SU-DHL-6 (cell line): ENCODE measurements at regions not wholly inside any gene's neighbourhood (a gene's known extent, or its start where the extent isn't known, plus 50 kb on each side); places are given as distances from the start of the nearest gene placed in this dataset.

ENCODE experiments used
- H2AFZ ChIP-seq: fragments of 200-600 bp; sonication (generic); 2 replicates; pipeline ENCODE4 v1.6.1; 2014; ENCODE audit warnings: low read depth, mild to moderate bottlenecking, moderate library complexity, mixed read lengths, antibody characterized with exemption, low read length; ENCODE audit not compliant: severe bottlenecking
- H3F3A ChIP-seq: fragments of 200-600 bp; shearing (Covaris generic); 2 replicates; pipeline ENCODE4 v1.6.0; 2016; ENCODE audit warnings: antibody characterized with exemption, mild to moderate bottlenecking; ENCODE audit not compliant: insufficient read depth
- H3K27ac ChIP-seq: fragments of 200-600 bp; sonication (generic); 2 replicates; pipeline ENCODE4 v1.5.1; 2016; ENCODE audit warnings: low read depth, mild to moderate bottlenecking, low read length, moderate library complexity, mixed read lengths
- H3K27me3 ChIP-seq: fragments of 200-600 bp; sonication (generic), shearing (Covaris generic); 2 replicates; pipeline ENCODE4 v1.6.0; 2014; ENCODE audit warnings: mild to moderate bottlenecking, low read length
- H3K36me3 ChIP-seq: fragments of 200-600 bp; sonication (generic); 2 replicates; pipeline ENCODE4 v1.6.1; 2014; ENCODE audit warnings: mild to moderate bottlenecking, low read length, mixed read lengths
- H3K4me2 ChIP-seq: fragments of 300-600, 200-600 bp; shearing (Covaris generic), sonication (generic); 2 replicates; pipeline ENCODE4 v1.6.0; 2014; ENCODE audit warnings: low read length, low read depth, mild to moderate bottlenecking; ENCODE audit not compliant: poor library complexity, severe bottlenecking
- H3K4me3 ChIP-seq: fragments of 200-600 bp; sonication (generic); 2 replicates; pipeline ENCODE4 v1.5.1; 2014; ENCODE audit warnings: antibody characterized with exemption, low read length, mild to moderate bottlenecking, mixed read lengths; ENCODE audit not compliant: insufficient read depth, poor library complexity, severe bottlenecking
- H3K79me2 ChIP-seq: fragments of 200-600 bp; sonication (generic); 2 replicates; pipeline ENCODE4 v1.6.1; 2014; ENCODE audit warnings: mild to moderate bottlenecking, low read length, moderate library complexity; ENCODE audit not compliant: insufficient read depth
- H3K9ac ChIP-seq: fragments of 200-600 bp; sonication (generic); 2 replicates; pipeline ENCODE4 v1.7.0; 2014; ENCODE audit warnings: mild to moderate bottlenecking, low read length
- H3K9me2 ChIP-seq: fragments of 200-600 bp; sonication (generic); replicated peaks from 2 replicates; pipeline ENCODE4 v1.6.1; 2014; ENCODE audit warnings: low read length; ENCODE audit not compliant: insufficient read depth
- H3K9me3 ChIP-seq: fragments of 200-600 bp; sonication (generic); 2 replicates; pipeline ENCODE4 v1.6.1; 2014; ENCODE audit warnings: low read length, mixed read lengths; ENCODE audit not compliant: insufficient read depth
- H4K20me1 ChIP-seq: fragments of 200-600 bp; sonication (generic); 2 replicates; pipeline ENCODE4 v1.6.1; 2014; ENCODE audit warnings: low read depth, mild to moderate bottlenecking, antibody characterized with exemption, low read length, moderate library complexity, mixed read lengths
- EZH2phosphoT487 ChIP-seq: fragments of 200-600 bp; sonication (generic), shearing (Covaris generic); conservative IDR thresholded peaks from 2 replicates; pipeline ENCODE4 v1.6.1; 2018; ENCODE audit warnings: mild to moderate bottlenecking, antibody characterized with exemption, low read length, moderate library complexity, mixed read lengths
- TF ChIP-seq, protein P1 (sequence below): fragments of 200-600 bp; sonication (generic); IDR thresholded peaks from one replicate; pipeline ENCODE4 v1.5.1; 2017; ENCODE audit warnings: antibody characterized with exemption, mild to moderate bottlenecking, low read length, moderate library complexity; ENCODE audit not compliant: insufficient read depth, poor library complexity, severe bottlenecking

DNA sequence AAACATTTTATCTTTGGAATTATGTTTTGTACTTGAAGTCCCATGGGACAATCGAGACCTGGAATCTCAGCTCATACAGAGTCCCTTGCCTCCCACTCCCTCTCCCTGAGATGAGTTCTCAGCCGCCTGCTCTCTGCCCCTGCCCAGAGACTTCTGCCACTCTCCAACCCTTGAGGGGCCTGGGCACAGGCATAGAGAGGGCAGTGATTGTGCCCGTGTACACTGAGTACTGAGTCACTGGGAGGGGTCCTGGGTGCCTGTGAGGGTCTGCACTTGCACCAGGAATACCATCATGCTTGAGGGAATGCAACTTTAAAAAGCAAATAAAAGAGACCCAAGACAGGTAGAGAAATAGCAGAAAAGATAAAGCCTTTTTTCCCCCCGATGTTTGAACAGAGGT, 453.8 kb upstream of the HS3ST5 start:
- H3F3A ChIP-seq, result no peaks in the 10 kb centered on the region
- H3K27ac ChIP-seq, result no peak overlapping the region
- no peaks in the 10 kb centered on the region for H3K79me2 ChIP-seq
- no peak overlapping the region for H3K4me2 ChIP-seq
- no peaks in the 10 kb centered on the region for H3K36me3 ChIP-seq
- H2AFZ ChIP-seq, result no peak overlapping the region
- H3K9ac ChIP-seq, result no peak overlapping the region
- H3K4me3 ChIP-seq, result no peak overlapping the region
- H3K9me2 ChIP-seq, result no peaks in the 10 kb centered on the region
- no peaks in the 10 kb centered on the region for H3K27me3 ChIP-seq
- no peaks in the 10 kb centered on the region for H3K9me3 ChIP-seq
- TF ChIP-seq EZH2phosphoT487, result no peak
- TF ChIP-seq, protein P1, sequence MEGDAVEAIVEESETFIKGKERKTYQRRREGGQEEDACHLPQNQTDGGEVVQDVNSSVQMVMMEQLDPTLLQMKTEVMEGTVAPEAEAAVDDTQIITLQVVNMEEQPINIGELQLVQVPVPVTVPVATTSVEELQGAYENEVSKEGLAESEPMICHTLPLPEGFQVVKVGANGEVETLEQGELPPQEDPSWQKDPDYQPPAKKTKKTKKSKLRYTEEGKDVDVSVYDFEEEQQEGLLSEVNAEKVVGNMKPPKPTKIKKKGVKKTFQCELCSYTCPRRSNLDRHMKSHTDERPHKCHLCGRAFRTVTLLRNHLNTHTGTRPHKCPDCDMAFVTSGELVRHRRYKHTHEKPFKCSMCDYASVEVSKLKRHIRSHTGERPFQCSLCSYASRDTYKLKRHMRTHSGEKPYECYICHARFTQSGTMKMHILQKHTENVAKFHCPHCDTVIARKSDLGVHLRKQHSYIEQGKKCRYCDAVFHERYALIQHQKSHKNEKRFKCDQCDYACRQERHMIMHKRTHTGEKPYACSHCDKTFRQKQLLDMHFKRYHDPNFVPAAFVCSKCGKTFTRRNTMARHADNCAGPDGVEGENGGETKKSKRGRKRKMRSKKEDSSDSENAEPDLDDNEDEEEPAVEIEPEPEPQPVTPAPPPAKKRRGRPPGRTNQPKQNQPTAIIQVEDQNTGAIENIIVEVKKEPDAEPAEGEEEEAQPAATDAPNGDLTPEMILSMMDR, result no peak
- no peaks in the 10 kb centered on the region for H4K20me1 ChIP-seq

DNA sequence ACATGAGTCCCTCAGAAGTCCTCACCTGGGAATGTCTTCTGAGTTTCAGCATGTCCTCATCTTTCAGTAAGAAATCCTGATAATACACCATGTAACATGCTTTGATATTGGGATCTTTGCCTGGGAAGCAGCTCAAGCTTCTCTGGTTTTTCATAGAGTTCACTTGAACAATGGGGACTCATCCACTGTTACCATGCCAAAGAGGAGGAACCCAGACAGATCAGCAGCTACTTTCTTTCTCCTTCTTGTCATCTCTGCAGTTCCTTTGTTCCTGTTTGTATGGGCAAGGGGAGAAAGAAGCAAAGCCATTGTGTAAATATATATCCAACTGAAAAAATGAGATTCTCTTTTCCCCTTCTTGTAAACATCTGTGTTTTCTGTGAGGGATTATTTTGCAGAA, 450.6 kb upstream of the HS3ST5 start:
- Histone ChIP-seq H3K36me3 (no peaks in the 10 kb centered on the region), H2AFZ (no peak overlapping the region), H3K27ac (no peak overlapping the region), H3K9me3 (no peaks in the 10 kb centered on the region), H3K4me2 (no peak overlapping the region), H3K27me3 (no peaks in the 10 kb centered on the region), H3K4me3 (no peak overlapping the region), H3K9me2 (no peaks in the 10 kb centered on the region), H3K79me2 (no peaks in the 10 kb centered on the region), H3K9ac (no peak overlapping the region), H4K20me1 (no peaks in the 10 kb centered on the region), H3F3A (no peaks in the 10 kb centered on the region)
- TF ChIP-seq EZH2phosphoT487, result no peak
- TF ChIP-seq, protein P1, result no peak

- H4K20me1 ChIP-seq, result no peaks in the 10 kb centered on the region
- no peaks in the 10 kb centered on the region for H3K36me3 ChIP-seq
- H3K4me2 ChIP-seq, result no peak overlapping the region
- H3K4me3 ChIP-seq, result no peak overlapping the region
- no peaks in the 10 kb centered on the region for H3K9me3 ChIP-seq
- H2AFZ ChIP-seq, result no peak overlapping the region
- no peak overlapping the region for H3K27ac ChIP-seq
- no peaks in the 10 kb centered on the region for H3K27me3 ChIP-seq
- H3F3A ChIP-seq, result no peaks in the 10 kb centered on the region
- TF ChIP-seq, protein P1, result no peak
- no peak for TF ChIP-seq EZH2phosphoT487
- no peak overlapping the region for H3K9ac ChIP-seq
- no peaks in the 10 kb centered on the region for H3K79me2 ChIP-seq
- H3K9me2 ChIP-seq, result no peaks in the 10 kb centered on the region
These were observed 442.7 kb upstream of the HS3ST5 start for GRCh38 chr6:114785235-114786127.
